ENCODE measurements at regions not wholly inside any gene's neighbourhood (a gene's known extent, or its start where the extent isn't known, plus 50 kb on each side); places are given as distances from the start of the nearest gene placed in this dataset.
"Not testable (repeated sequence)": the region's sequence is repeated elsewhere in the genome, so short reads cannot be mapped to it uniquely, and the experiment has no call there.

GRCh38 chr4:105072095-105072494 lies 74.6 kb upstream of the TET2 start:
- H3K4me3 ChIP-seq, H3K27ac ChIP-seq: not testable (repeated sequence)

- no peak overlapping the region for H3K4me3 ChIP-seq
- H3K27ac ChIP-seq = no peak overlapping the region
These were observed 72.6 kb upstream of the TET2 start for GRCh38 chr4:105074097-105074496.

- H3K27ac ChIP-seq = no peak overlapping the region
These were observed 71.6 kb upstream of the TET2 start for GRCh38 chr4:105075045-105075444.

GRCh38 chr4:105088110-105088879 lies 58.4 kb upstream of the TET2 start:
- Histone ChIP-seq H3K4me3 (no peak overlapping the region), H3K27ac (peak overlapping the region in 15 of 21 experiments; percentile 8 to 76 (median 54))

More at GRCh38 chr4:105075045-105075444, 71.6 kb upstream of the TET2 start:
- no peak overlapping the region for H3K4me3 ChIP-seq

- H3K27ac ChIP-seq = no peak overlapping the region
- H3K4me3 ChIP-seq = no peak overlapping the region
These were observed 54.3 kb upstream of the TET2 start for GRCh38 chr4:105092356-105092755.

- no peak overlapping the region for H3K4me3 ChIP-seq
- H3K27ac ChIP-seq = no peak overlapping the region
These were observed 53.9 kb upstream of the TET2 start for GRCh38 chr4:105092768-105093167.

- no peak overlapping the region for H3K27ac ChIP-seq
- no peak overlapping the region for H3K4me3 ChIP-seq
These were observed 52.7 kb upstream of the TET2 start for GRCh38 chr4:105093975-105094374.
